ENCODE measurements at regions not wholly inside any gene's neighbourhood (a gene's known extent, or its start where the extent isn't known, plus 50 kb on each side); places are given as distances from the start of the nearest gene placed in this dataset.

- Histone ChIP-seq H3K4me2 (ENCODE audit: low read length) (no peak overlapping the region), H3K79me2 (ENCODE audit: insufficient read depth, low read length) (no peaks in the 10 kb centered on the region), H3K9me3 (ENCODE audit: insufficient read depth, low read depth, low read length) (no peaks in the 10 kb centered on the region), H3K9ac (ENCODE audit: low read length) (no peak overlapping the region), H3K27ac (ENCODE audit: low read depth, low read length) (no peak overlapping the region), H4K20me1 (ENCODE audit: insufficient read depth, low read length) (no peaks in the 10 kb centered on the region), H3K27me3 (ENCODE audit: insufficient read depth, low read length) (no peaks in the 10 kb centered on the region), H3K4me1 (ENCODE audit: insufficient read depth, low read length) (no peaks in the 10 kb centered on the region), H2AFZ (ENCODE audit: low read depth, low read length) (no peak overlapping the region), H3K36me3 (ENCODE audit: insufficient read depth, low read length) (no peaks in the 10 kb centered on the region), H3K4me3 (ENCODE audit: insufficient read depth, low read depth, low read length) (no peak overlapping the region)
- H3K36me3 Mint-ChIP-seq (ENCODE audit: low read depth, unreplicated experiment), result no peaks in the 10 kb centered on the region
- peaks cover 4% of the 10 kb centered on the region for H3K27me3 Mint-ChIP-seq (ENCODE audit: low read depth, unreplicated experiment)
- H3K9me3 Mint-ChIP-seq (ENCODE audit: unreplicated experiment), result no peaks in the 10 kb centered on the region
- no peak overlapping the region for H3K27ac Mint-ChIP-seq (ENCODE audit: unreplicated experiment)
- H3K4me1 Mint-ChIP-seq (ENCODE audit: low read depth, unreplicated experiment), result peaks cover 5% of the 10 kb centered on the region
- DNase-seq (ENCODE audit: low read depth) (no peak), FAIRE-seq (no peak)
- TF ChIP-seq CTCF (IDR thresholded peaks at IDR 0.05; ENCODE audit: insufficient read depth, low read depth, low read length) (no peak), EZH2 (IDR thresholded peaks at IDR 0.05; ENCODE audit: insufficient read depth, low read length) (no peak)
- H3K4me3 Mint-ChIP-seq (ENCODE audit: unreplicated experiment), result no peak overlapping the region
Measured at GRCh38 chr5:155834271-155834975, 492.5 kb upstream of the SGCD start.

GRCh38 chr5:155836089-155836803 is 490.7 kb upstream of the SGCD start:
- Mint-ChIP-seq H3K36me3 (ENCODE audit: low read depth, unreplicated experiment) (no peaks in the 10 kb centered on the region), H3K4me1 (ENCODE audit: low read depth, unreplicated experiment) (peaks cover 5% of the 10 kb centered on the region), H3K27ac (ENCODE audit: unreplicated experiment) (no peak overlapping the region), H3K9me3 (ENCODE audit: unreplicated experiment) (no peaks in the 10 kb centered on the region), H3K4me3 (ENCODE audit: unreplicated experiment) (no peak overlapping the region), H3K27me3 (ENCODE audit: low read depth, unreplicated experiment) (peaks cover 4% of the 10 kb centered on the region)
- Histone ChIP-seq H3K36me3 (ENCODE audit: insufficient read depth, low read length) (no peaks in the 10 kb centered on the region), H3K79me2 (ENCODE audit: insufficient read depth, low read length) (no peaks in the 10 kb centered on the region), H3K9me3 (ENCODE audit: insufficient read depth, low read depth, low read length) (no peaks in the 10 kb centered on the region), H3K27me3 (ENCODE audit: insufficient read depth, low read length) (no peaks in the 10 kb centered on the region), H3K9ac (ENCODE audit: low read length) (no peak overlapping the region), H4K20me1 (ENCODE audit: insufficient read depth, low read length) (no peaks in the 10 kb centered on the region), H3K4me2 (ENCODE audit: low read length) (no peak overlapping the region), H3K4me3 (ENCODE audit: insufficient read depth, low read depth, low read length) (no peak overlapping the region), H3K4me1 (ENCODE audit: insufficient read depth, low read length) (no peaks in the 10 kb centered on the region), H2AFZ (ENCODE audit: low read depth, low read length) (no peak overlapping the region), H3K27ac (ENCODE audit: low read depth, low read length) (no peak overlapping the region)
- no peak for DNase-seq (ENCODE audit: low read depth)
- TF ChIP-seq EZH2 (IDR thresholded peaks at IDR 0.05; ENCODE audit: insufficient read depth, low read length), result no peak
- TF ChIP-seq CTCF (IDR thresholded peaks at IDR 0.05; ENCODE audit: insufficient read depth, low read depth, low read length), result no peak
- FAIRE-seq, result no peak

GRCh38 chr5:155838394-155838793 is 488.6 kb upstream of the SGCD start:
- DNase-seq (ENCODE audit: low read depth) (no peak), FAIRE-seq (no peak)
- H3K27ac ChIP-seq (ENCODE audit: low read depth, low read length), result no peak overlapping the region
- Mint-ChIP-seq H3K27me3 (ENCODE audit: low read depth, unreplicated experiment) (no peaks in the 10 kb centered on the region), H3K4me1 (ENCODE audit: low read depth, unreplicated experiment) (peaks cover 5% of the 10 kb centered on the region), H3K4me3 (ENCODE audit: unreplicated experiment) (no peak overlapping the region), H3K27ac (ENCODE audit: unreplicated experiment) (no peak overlapping the region), H3K9me3 (ENCODE audit: unreplicated experiment) (no peaks in the 10 kb centered on the region), H3K36me3 (ENCODE audit: low read depth, unreplicated experiment) (no peaks in the 10 kb centered on the region)
- no peak overlapping the region for H3K4me2 ChIP-seq (ENCODE audit: low read length)
- H2AFZ ChIP-seq (ENCODE audit: low read depth, low read length), result no peak overlapping the region
- no peaks in the 10 kb centered on the region for H3K79me2 ChIP-seq (ENCODE audit: insufficient read depth, low read length)
- H3K4me3 ChIP-seq (ENCODE audit: insufficient read depth, low read depth, low read length), result no peak overlapping the region
- TF ChIP-seq CTCF (IDR thresholded peaks at IDR 0.05; ENCODE audit: insufficient read depth, low read depth, low read length) (no peak), EZH2 (IDR thresholded peaks at IDR 0.05; ENCODE audit: insufficient read depth, low read length) (no peak)
- no peaks in the 10 kb centered on the region for H3K36me3 ChIP-seq (ENCODE audit: insufficient read depth, low read length)
- no peaks in the 10 kb centered on the region for H3K27me3 ChIP-seq (ENCODE audit: insufficient read depth, low read length)
- no peak overlapping the region for H3K9ac ChIP-seq (ENCODE audit: low read length)
- H3K4me1 ChIP-seq (ENCODE audit: insufficient read depth, low read length), result no peaks in the 10 kb centered on the region
- no peaks in the 10 kb centered on the region for H4K20me1 ChIP-seq (ENCODE audit: insufficient read depth, low read length)
- no peaks in the 10 kb centered on the region for H3K9me3 ChIP-seq (ENCODE audit: insufficient read depth, low read depth, low read length)

All from astrocyte (in vitro differentiated cells and primary cell).